OCI-LY3 (cell line): ENCODE measurements at regions not wholly inside any gene's neighbourhood (a gene's known extent, or its start where the extent isn't known, plus 50 kb on each side); places are given as distances from the start of the nearest gene placed in this dataset.

Source experiments
- H2AFZ ChIP-seq: fragments of 200-600, 300-600 bp; shearing (Covaris generic); 2 replicates; pipeline ENCODE4 v1.6.0; 2014; ENCODE audit warnings: antibody characterized with exemption, low read depth, low read length
- H3K27ac ChIP-seq: fragments of 200-600, 300-600 bp; sonication (generic); 2 replicates; pipeline ENCODE4 v1.5.1; 2014; ENCODE audit warnings: mild to moderate bottlenecking, low read length, moderate library complexity, mixed read lengths
- H3K27me3 ChIP-seq: fragments of 200-600, 300-600 bp; sonication (generic); 2 replicates; pipeline ENCODE4 v1.6.1; 2014; ENCODE audit warnings: low read depth, low read length, mixed read lengths
- H3K36me3 ChIP-seq: fragments of 200-600, 300-600 bp; sonication (generic); replicated peaks from 2 replicates; pipeline ENCODE3; 2014; ENCODE audit warnings: low read depth, low read length, mixed read lengths
- H3K4me1 ChIP-seq: fragments of 300-600, 200-600 bp; sonication (generic); 2 replicates; pipeline ENCODE4 v1.6.1; 2014; ENCODE audit warnings: low read length, mixed read lengths
- H3K4me2 ChIP-seq: fragments of 200-600, 300-600 bp; sonication (generic); 2 replicates; pipeline ENCODE4 v1.6.1; 2014; ENCODE audit warnings: low read length, mixed read lengths
- H3K4me3 ChIP-seq: fragments of 300-600, 200-600 bp; sonication (generic); 2 replicates; pipeline ENCODE4 v1.5.1; 2014; ENCODE audit warnings: antibody characterized with exemption, mild to moderate bottlenecking, low read length, moderate library complexity
- H3K79me2 ChIP-seq: fragments of 300-600, 200-600 bp; shearing (Covaris generic); 2 replicates; pipeline ENCODE4 v1.6.1; 2014; ENCODE audit warnings: mild to moderate bottlenecking, low read length, mixed read lengths
- H3K9ac ChIP-seq: fragments of 300-600, 200-600 bp; shearing (Covaris generic); 2 replicates; pipeline ENCODE4 v1.6.0; 2014; ENCODE audit warnings: mild to moderate bottlenecking, low read length, moderate library complexity
- H3K9me3 ChIP-seq: fragments of 200-600, 300-600 bp; shearing (Covaris generic); 2 replicates; pipeline ENCODE4 v1.6.1; 2014; ENCODE audit warnings: low read length, mixed read lengths; ENCODE audit not compliant: insufficient read depth
- H4K20me1 ChIP-seq: fragments of 200-600, 300-600 bp; sonication (generic); 2 replicates; pipeline ENCODE4 v1.6.1; 2016; ENCODE audit warnings: low read length, mixed read lengths; ENCODE audit not compliant: insufficient read depth
- CTCF ChIP-seq: fragments of 200-600, 300-600 bp; sonication (generic); IDR thresholded peaks from 2 replicates; pipeline ENCODE4 v1.5.1; 2014; ENCODE audit warnings: antibody characterized with exemption, low read length, low read depth
- EZH2phosphoT487 ChIP-seq: fragments of 200-600 bp; shearing (Covaris generic); IDR thresholded peaks from 2 replicates; pipeline ENCODE4 v1.6.1; 2018; ENCODE audit warnings: antibody characterized with exemption, mixed run types, low read depth

DNA sequence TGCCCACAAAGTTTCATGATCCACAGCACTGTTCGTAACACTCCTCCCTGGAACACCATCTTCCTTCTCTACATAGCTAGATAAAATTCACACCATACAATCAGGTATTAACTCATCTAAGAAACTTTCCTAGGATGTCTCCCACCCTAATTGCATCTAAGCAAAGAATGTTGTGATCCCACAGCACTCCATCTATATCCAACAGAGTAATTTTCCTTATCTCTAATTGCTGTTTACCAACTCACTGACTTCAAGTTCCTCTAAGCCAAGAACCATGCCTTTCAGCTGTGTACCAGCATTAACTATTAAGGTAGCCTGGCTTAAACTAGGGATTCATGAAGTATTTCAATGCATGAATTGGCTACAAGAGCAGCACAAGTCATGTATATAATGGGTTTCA, 114.2 kb downstream of the SIPA1L2 start:
- no peak overlapping the region for H3K27ac ChIP-seq
- H3K9ac ChIP-seq, result no peak overlapping the region
- no peaks in the 10 kb centered on the region for H4K20me1 ChIP-seq
- H3K4me3 ChIP-seq, result no peak overlapping the region
- no peaks in the 10 kb centered on the region for H3K4me1 ChIP-seq
- H3K4me2 ChIP-seq, result no peak overlapping the region
- no peaks in the 10 kb centered on the region for H3K36me3 ChIP-seq
- H3K27me3 ChIP-seq, result peaks cover 3% of the 10 kb centered on the region; the same call in 1 of the 2 replicates
- H3K9me3 ChIP-seq, result no peaks in the 10 kb centered on the region
- H3K79me2 ChIP-seq, result no peaks in the 10 kb centered on the region
- TF ChIP-seq EZH2phosphoT487, result no peak
- no peak for TF ChIP-seq CTCF
- no peak overlapping the region for H2AFZ ChIP-seq

DNA sequence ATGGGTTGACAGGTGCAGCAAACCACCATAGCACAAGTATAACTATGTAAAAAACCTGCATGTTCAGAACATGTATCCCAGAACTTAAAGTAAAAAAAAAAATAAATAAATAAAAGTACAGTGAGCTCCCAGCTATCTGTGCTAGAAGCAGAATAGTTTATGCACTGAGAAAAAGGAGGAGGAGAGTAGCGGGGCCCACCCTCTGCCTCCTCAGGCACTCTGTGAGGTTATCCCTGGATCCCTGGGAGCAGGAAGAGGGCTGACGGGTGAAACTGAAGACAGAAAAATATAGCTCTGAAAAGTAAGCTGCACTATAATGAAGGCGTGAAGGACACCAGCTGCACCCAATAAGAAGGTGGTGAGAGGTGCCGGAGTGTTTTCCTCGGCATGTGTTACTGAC, 117.2 kb downstream of the SIPA1L2 start:
- Histone ChIP-seq H3K9me3 (no peaks in the 10 kb centered on the region), H3K4me1 (no peaks in the 10 kb centered on the region), H4K20me1 (no peaks in the 10 kb centered on the region), H3K9ac (no peak overlapping the region), H2AFZ (no peak overlapping the region), H3K27ac (no peak overlapping the region), H3K79me2 (no peaks in the 10 kb centered on the region), H3K4me2 (no peak overlapping the region), H3K36me3 (no peaks in the 10 kb centered on the region), H3K4me3 (no peak overlapping the region), H3K27me3 (peaks cover 3% of the 10 kb centered on the region; the same call in 1 of the 2 replicates)
- TF ChIP-seq EZH2phosphoT487, result no peak
- TF ChIP-seq CTCF, result no peak

DNA sequence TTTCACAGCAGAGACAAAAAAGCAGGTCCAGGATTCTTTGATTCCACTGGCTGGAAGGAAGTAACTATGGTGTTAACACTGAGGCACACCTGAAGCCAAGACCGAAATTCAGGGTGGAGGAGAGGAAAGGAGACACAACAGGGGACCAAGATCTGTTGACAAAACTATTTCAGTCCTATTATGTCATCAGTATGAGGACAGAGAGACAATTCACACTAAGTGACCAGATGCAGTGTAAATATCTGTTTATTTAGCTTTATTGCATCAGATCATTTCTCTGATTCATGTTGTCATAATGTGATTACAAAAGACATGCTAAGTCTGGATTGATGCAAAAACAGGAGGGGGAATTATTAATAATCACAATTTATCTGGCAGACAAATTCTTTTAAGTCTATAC, 118.8 kb downstream of the SIPA1L2 start:
- Histone ChIP-seq H3K27me3 (0 out of 2 replicates have a peak, but pooled peaks cover 3% of the 10 kb centered on the region), H3K4me3 (no peak overlapping the region), H3K27ac (no peak overlapping the region), H3K9ac (no peak overlapping the region), H3K79me2 (no peaks in the 10 kb centered on the region), H3K4me1 (no peaks in the 10 kb centered on the region), H2AFZ (no peak overlapping the region), H3K9me3 (no peaks in the 10 kb centered on the region), H3K36me3 (no peaks in the 10 kb centered on the region), H4K20me1 (no peaks in the 10 kb centered on the region), H3K4me2 (no peak overlapping the region)
- no peak for TF ChIP-seq EZH2phosphoT487
- no peak for TF ChIP-seq CTCF

DNA sequence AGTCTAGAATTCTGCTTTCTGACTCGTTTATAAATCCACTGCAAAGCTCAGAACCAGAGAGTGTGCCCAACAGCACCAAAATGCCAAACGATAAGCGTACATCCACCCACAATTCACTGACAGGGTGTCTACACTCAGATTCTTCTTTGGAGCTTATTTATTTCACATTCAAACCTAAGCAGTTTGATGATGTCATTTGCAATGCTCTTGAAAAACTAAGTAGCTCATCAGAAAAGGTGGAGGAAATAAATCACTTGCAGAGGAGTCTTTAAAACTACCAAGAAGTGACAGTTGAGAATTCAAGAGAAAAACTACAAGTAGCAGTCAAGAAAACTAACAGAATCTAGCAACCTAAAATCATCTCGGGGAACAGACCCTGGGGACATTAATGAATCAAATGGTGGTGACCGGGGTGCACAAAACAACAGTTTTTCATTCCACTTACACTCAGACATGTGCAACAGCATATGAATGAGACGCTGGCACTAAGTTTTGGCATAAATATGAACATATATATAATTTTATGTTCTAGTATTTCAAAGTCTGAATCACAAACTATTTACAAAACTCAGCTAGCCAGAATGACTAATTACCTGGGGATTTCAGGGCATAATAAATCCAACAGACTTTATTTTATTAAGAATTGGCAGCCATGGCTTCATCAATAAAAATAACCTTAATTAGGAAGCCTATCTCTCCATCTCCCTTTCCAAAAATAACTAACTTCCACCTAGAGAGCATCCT, 119.4 kb downstream of the SIPA1L2 start:
- no peak overlapping the region for H3K9ac ChIP-seq
- no peaks in the 10 kb centered on the region for H4K20me1 ChIP-seq
- no peak overlapping the region for H3K27ac ChIP-seq
- no peak overlapping the region for H3K4me2 ChIP-seq
- H3K9me3 ChIP-seq, result no peaks in the 10 kb centered on the region
- no peaks in the 10 kb centered on the region for H3K4me1 ChIP-seq
- no peaks in the 10 kb centered on the region for H3K79me2 ChIP-seq
- no peak overlapping the region for H2AFZ ChIP-seq
- H3K36me3 ChIP-seq, result no peaks in the 10 kb centered on the region
- no peak for TF ChIP-seq EZH2phosphoT487
- TF ChIP-seq CTCF, result no peak
- H3K27me3 ChIP-seq, result no peaks in the 10 kb centered on the region
- H3K4me3 ChIP-seq, result no peak overlapping the region
